Renal pelvis (tissue), 1 donor: ENCODE measurements at regions not wholly inside any gene's neighbourhood (a gene's known extent, or its start where the extent isn't known, plus 50 kb on each side); places are given as distances from the start of the nearest gene placed in this dataset.

Experiments used
- DNase-seq: peaks from one replicate; pipeline ENCODE4 v3.0.0-alpha.2; 2013

DNA sequence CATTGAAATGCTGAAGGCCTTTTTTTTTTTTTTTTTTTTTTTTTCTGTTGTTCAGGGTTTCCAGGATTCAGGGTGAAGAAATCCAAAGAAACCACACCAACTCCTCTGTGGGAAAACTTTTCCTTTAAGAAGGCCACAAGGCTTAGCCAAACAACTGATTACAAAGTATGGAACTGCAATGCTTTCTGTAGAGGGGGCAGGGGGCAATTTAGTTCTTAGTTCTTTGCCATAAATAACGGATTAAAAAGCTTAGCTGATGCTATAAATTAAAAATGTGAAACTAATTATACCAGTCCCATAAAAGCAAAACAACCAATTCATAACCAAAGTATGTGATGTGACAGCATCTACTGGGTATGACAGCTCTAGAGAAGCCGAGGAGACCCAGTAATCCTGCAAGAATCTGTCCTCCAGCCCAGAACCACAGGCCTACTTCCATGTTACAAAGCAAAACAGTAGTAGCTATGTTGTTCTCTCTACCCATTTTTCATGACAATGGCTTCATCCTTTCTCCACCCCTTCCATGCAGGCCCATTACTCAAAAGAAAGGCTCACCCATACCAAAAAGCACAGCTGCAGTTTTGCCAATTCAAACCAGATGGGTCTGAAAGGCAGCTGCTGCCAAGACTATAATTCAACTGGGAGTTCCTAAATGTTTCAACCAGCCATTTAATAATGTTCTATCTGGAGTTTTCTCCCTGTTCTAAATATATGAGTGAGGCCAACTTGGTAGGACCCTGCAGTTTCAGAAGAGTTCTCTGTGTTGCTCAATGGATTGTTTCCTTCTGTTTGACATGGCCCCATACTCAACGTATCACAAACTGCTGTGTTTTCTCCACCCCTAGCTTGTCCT lies 167.1 kb upstream of the ZFHX3 start:
- no peak for DNase-seq

- no peak for DNase-seq
Observed at GRCh38 chr16:73213732-73214455, 166.0 kb upstream of the ZFHX3 start.

- DNase-seq = no peak
Observed at GRCh38 chr16:73212431-73212830, 164.5 kb upstream of the ZFHX3 start.

- no peak for DNase-seq
Observed at GRCh38 chr16:73210686-73211085, 162.8 kb upstream of the ZFHX3 start.

- no peak for DNase-seq
Observed at GRCh38 chr16:73210084-73210483, 162.2 kb upstream of the ZFHX3 start.

DNA sequence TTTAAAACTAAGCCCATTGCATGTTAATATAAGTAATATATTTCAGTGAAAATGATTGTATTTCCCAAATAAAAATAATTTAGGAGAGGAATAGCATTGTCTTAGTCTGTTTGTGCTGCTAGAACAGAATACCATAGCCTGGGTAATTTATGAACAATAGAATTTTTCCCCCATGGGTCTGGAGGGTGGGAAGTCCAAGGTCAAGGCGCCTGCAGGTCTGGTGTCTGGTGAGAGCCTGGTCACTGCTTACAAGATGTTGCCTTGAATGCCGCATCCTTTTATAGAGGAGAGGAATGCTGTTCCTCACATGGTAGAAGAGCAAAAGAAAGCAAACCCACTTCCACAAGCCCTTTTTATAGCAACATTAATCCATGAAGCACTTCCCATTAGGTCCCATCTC lies 161.3 kb upstream of the ZFHX3 start:
- DNase-seq = no peak

DNA sequence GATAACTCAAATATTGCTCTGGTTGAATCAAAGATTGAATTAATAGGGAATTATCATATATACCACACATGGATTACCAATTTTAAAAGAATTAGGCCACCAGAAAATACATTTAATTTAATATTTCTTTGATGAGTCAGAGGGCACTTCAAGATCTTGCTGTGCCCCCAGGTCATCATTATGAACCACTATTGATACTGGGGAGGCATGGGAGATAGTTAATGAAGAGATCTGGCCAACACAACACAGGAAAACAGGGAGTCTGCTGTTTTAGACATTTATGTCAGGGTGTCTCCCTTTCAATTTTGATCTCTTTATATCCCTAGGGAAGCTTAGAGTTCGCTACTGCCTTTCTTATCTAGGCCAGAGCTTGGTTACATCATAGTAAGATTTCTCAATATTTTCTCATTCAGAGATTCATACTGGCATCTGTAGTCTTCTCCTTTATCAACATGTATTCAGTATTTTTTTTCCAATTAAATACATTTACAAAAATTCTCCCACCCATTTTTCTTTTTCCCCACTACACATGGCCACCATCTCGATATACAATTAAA lies 158.3 kb upstream of the ZFHX3 start:
- no peak for DNase-seq

GRCh38 chr16:73205153-73205886 lies 157.4 kb upstream of the ZFHX3 start:
- DNase-seq = no peak

GRCh38 chr16:73204359-73205152 lies 156.6 kb upstream of the ZFHX3 start:
- no peak for DNase-seq

GRCh38 chr16:73202161-73202729 lies 154.3 kb upstream of the ZFHX3 start:
- DNase-seq = no peak

DNA sequence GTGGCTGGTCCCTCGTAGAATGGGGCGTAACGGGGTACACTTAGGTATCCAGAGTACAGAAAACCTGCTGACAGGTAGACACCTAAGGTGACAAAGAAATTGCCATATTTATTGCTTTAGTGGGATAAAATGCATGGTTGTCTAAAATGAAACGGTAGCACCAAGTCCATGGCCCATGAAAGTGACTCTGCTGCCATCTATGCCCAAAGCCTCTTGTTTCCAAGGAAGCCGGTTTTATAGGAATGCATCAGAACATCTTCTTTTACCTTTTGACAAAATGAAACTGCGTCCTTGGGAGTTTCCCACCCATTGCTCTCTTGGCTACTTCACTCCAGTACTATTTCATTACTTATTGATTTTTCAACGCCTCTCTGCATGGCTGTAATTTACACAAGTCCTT lies 151.3 kb upstream of the ZFHX3 start:
- no peak for DNase-seq

DNA sequence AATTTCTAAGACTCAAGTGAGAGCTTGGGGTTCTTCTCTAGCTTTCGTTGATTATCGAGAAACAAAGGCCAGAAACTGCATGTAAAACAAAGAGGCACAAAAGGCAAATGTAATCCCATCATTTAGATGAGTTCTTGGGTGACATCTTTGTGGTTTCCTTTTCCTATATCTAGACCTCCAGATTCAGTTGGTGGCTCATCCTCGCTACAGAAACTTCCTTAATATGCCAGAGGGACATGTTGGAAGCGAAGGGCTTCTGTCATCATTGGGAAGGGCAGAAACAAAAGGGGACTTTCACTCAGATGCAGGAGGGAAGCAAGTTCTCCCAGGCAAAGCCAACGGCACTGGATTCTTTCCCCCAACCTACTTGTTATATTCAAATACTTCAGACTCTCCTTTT lies 150.6 kb upstream of the ZFHX3 start:
- DNase-seq = no peak

- no peak for DNase-seq
Observed at GRCh38 chr16:73197598-73197997, 149.7 kb upstream of the ZFHX3 start.

DNA sequence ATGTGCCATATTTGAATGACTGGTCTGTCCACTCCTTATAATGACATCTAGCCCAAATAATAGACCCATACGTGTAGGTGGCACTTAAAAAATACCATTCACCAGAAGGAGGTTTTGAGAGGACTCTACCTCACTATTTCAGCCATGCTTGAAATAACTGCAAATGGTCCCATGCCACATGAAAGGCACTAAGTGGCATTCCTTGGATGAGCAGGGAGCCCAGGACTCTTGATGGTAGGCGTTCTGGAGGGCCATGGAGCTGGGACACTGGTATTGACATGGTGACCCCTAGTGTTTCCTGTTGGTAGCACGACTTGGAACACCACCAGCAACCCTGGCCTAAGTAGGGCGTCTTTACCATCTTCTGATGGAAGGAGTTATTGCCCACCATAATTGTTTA lies 148.7 kb upstream of the ZFHX3 start:
- DNase-seq = no peak

- DNase-seq = no peak
Observed at GRCh38 chr16:73193464-73193863, 145.5 kb upstream of the ZFHX3 start.

- no peak for DNase-seq
Observed at GRCh38 chr16:73192232-73192894, 144.4 kb upstream of the ZFHX3 start.

DNA sequence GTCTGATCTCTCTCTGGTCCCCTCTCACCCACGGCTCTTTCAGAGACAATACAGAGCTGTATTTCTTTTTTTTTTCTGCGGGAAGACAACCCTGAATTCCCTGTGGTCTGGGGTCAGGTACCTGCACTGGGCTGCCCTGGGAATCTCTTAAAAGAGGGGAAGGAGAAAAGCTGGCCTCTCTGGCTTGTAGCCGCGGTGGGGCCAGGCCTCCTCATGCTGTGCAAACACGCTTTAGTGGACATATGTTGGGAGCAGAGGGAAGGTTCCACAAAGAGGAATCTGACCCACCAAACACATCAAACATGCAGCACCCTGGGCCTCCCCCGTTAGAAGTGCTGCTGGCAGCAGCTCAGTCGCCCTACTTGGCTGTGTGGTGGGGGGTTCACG lies 143.7 kb upstream of the ZFHX3 start:
- DNase-seq = no peak

DNA sequence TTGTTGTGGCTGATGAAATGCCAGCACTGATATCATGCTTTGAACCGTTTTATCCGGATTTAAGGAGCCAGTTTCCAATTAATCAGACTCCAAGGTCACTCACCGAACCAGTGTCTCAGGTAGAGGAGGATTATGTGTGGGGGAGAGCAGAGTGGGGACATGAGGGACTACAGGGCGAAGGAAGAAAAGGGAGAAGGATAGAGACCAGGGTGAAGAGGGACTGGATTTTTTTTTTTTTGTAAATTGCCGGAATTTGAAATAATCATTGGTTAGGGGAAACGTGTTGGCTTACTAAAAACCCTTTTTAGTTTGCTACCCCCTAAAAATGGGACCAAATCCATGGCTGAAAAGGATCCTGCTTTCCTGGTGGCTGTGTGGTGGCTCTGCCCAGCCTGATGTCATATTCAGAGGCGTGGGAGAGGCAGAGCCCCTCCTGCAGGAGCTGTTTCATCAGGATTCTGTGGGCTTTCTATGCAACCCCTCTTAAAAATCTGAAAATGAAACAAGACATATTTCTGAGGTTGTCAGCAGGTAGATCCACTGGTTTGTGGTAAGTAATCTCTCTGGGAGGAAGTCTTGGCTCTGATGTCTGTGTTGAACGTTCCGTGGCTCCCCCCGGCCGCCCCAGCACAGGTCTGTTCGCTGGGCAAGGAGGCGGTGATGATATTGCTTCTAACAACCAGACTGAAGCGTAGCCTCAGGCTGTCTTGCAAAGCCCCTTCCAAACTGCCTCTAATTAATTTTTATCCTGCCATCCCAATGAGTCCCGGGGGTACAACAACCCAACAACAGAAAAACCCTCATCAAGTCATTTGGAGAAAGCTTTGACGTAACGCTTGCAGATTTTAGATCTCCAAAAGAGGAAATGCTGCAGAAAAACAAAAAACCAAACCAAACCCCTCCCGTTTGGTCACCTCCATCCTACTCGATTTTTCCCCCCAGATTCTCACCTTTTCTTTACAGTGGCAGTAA lies 143.0 kb upstream of the ZFHX3 start:
- no peak for DNase-seq

GRCh38 chr16:73190256-73190655 lies 142.3 kb upstream of the ZFHX3 start:
- no peak for DNase-seq
